HUES6 (cell line): ENCODE measurements at regions not wholly inside any gene's neighbourhood (a gene's known extent, or its start where the extent isn't known, plus 50 kb on each side); places are given as distances from the start of the nearest gene placed in this dataset.

Experiments
- H3K27ac ChIP-seq: 2 replicates; pipeline ENCODE4 v1.7.0; 2013; ENCODE audit warnings: low read depth, mild to moderate bottlenecking, low read length, inconsistent platforms
- H3K27me3 ChIP-seq: 2 replicates; pipeline ENCODE4 v1.6.1; 2013; ENCODE audit warnings: low read length; ENCODE audit not compliant: control insufficient read depth, insufficient read depth
- H3K36me3 ChIP-seq: 2 replicates; pipeline ENCODE4 v1.6.1; 2013; ENCODE audit warnings: low read length; ENCODE audit not compliant: control insufficient read depth, insufficient read depth
- H3K4me1 ChIP-seq: 2 replicates; pipeline ENCODE4 v1.6.1; 2013; ENCODE audit warnings: low read length; ENCODE audit not compliant: control insufficient read depth, insufficient read depth
- H3K4me3 ChIP-seq: 2 replicates; pipeline ENCODE4 v1.5.1; 2013; ENCODE audit warnings: low read depth, low read length
- H3K9ac ChIP-seq: one replicate; pipeline ENCODE4 v1.6.1; 2013; ENCODE audit warnings: mild to moderate bottlenecking, low read length
- H3K9me3 ChIP-seq: 2 replicates; pipeline ENCODE4 v1.6.1; 2013; ENCODE audit warnings: low read depth, low read length; ENCODE audit not compliant: control insufficient read depth, insufficient read depth

- H3K27ac ChIP-seq: no peak overlapping the region
- no peak overlapping the region for H3K4me3 ChIP-seq
- no peaks in the 10 kb centered on the region for H3K36me3 ChIP-seq
- no peak overlapping the region for H3K9ac ChIP-seq
- H3K9me3 ChIP-seq: no peaks in the 10 kb centered on the region
- no peaks in the 10 kb centered on the region for H3K27me3 ChIP-seq
- no peaks in the 10 kb centered on the region for H3K4me1 ChIP-seq
Measured at GRCh38 chr4:181536196-181536746, 706.9 kb upstream of the TENM3 start.

- H3K36me3 ChIP-seq: no peaks in the 10 kb centered on the region
- H3K4me1 ChIP-seq: no peaks in the 10 kb centered on the region
- H3K9me3 ChIP-seq: no peaks in the 10 kb centered on the region
- H3K9ac ChIP-seq: no peak overlapping the region
- no peak overlapping the region for H3K27ac ChIP-seq
- no peaks in the 10 kb centered on the region for H3K27me3 ChIP-seq
- no peak overlapping the region for H3K4me3 ChIP-seq
Measured at GRCh38 chr4:181536811-181537434, 706.3 kb upstream of the TENM3 start.

GRCh38 chr4:181538431-181538830 is 704.8 kb upstream of the TENM3 start:
- H3K9me3 ChIP-seq: no peaks in the 10 kb centered on the region

GRCh38 chr4:181541396-181541795 is 701.8 kb upstream of the TENM3 start:
- Histone ChIP-seq H3K4me1 (no peaks in the 10 kb centered on the region), H3K9ac (no peak overlapping the region), H3K9me3 (no peaks in the 10 kb centered on the region), H3K4me3 (no peak overlapping the region), H3K27me3 (no peaks in the 10 kb centered on the region), H3K36me3 (no peaks in the 10 kb centered on the region), H3K27ac (no peak overlapping the region)

More at GRCh38 chr4:181538431-181538830, 704.8 kb upstream of the TENM3 start:
- Histone ChIP-seq H3K27me3 (no peaks in the 10 kb centered on the region), H3K4me1 (no peaks in the 10 kb centered on the region), H3K27ac (no peak overlapping the region), H3K4me3 (no peak overlapping the region), H3K36me3 (no peaks in the 10 kb centered on the region), H3K9ac (no peak overlapping the region)

GRCh38 chr4:181548873-181549575 is 694.2 kb upstream of the TENM3 start:
- Histone ChIP-seq H3K36me3 (no peaks in the 10 kb centered on the region), H3K9me3 (no peaks in the 10 kb centered on the region), H3K27ac (no peak overlapping the region), H3K4me3 (no peak overlapping the region), H3K9ac (no peak overlapping the region), H3K27me3 (no peaks in the 10 kb centered on the region), H3K4me1 (peaks cover 6% of the 10 kb centered on the region; the same call in 1 of the 2 replicates)

GRCh38 chr4:181549576-181550188 is 693.5 kb upstream of the TENM3 start:
- Histone ChIP-seq H3K4me1 (peaks cover 6% of the 10 kb centered on the region; the same call in 1 of the 2 replicates), H3K27me3 (no peaks in the 10 kb centered on the region), H3K9ac (no peak overlapping the region), H3K4me3 (no peak overlapping the region), H3K27ac (no peak overlapping the region), H3K36me3 (no peaks in the 10 kb centered on the region), H3K9me3 (no peaks in the 10 kb centered on the region)

- no peak overlapping the region for H3K27ac ChIP-seq
- no peaks in the 10 kb centered on the region for H3K36me3 ChIP-seq
- no peak overlapping the region for H3K9ac ChIP-seq
- no peak overlapping the region for H3K4me3 ChIP-seq
- peaks cover 6% of the 10 kb centered on the region; the same call in 1 of the 2 replicates for H3K4me1 ChIP-seq
- H3K27me3 ChIP-seq: no peaks in the 10 kb centered on the region
- no peaks in the 10 kb centered on the region for H3K9me3 ChIP-seq
Measured at GRCh38 chr4:181550381-181550780, 692.8 kb upstream of the TENM3 start.

GRCh38 chr4:181559637-181560036 is 683.6 kb upstream of the TENM3 start:
- peaks cover 5% of the 10 kb centered on the region; the same call in 1 of the 2 replicates for H3K9me3 ChIP-seq
- no peak overlapping the region for H3K9ac ChIP-seq
- H3K4me3 ChIP-seq: no peak overlapping the region
- no peak overlapping the region for H3K27ac ChIP-seq
- no peaks in the 10 kb centered on the region for H3K4me1 ChIP-seq
- H3K36me3 ChIP-seq: no peaks in the 10 kb centered on the region
- H3K27me3 ChIP-seq: no peaks in the 10 kb centered on the region

- H3K4me1 ChIP-seq: no peaks in the 10 kb centered on the region
- no peaks in the 10 kb centered on the region for H3K36me3 ChIP-seq
- H3K27ac ChIP-seq: no peak overlapping the region
- peaks cover 5% of the 10 kb centered on the region; the same call in 1 of the 2 replicates for H3K9me3 ChIP-seq
- no peak overlapping the region for H3K9ac ChIP-seq
- H3K4me3 ChIP-seq: no peak overlapping the region
- H3K27me3 ChIP-seq: no peaks in the 10 kb centered on the region
Measured at GRCh38 chr4:181562399-181562798, 680.8 kb upstream of the TENM3 start.

GRCh38 chr4:181564625-181565024 is 678.6 kb upstream of the TENM3 start:
- H3K27ac ChIP-seq: no peak overlapping the region
- H3K4me1 ChIP-seq: no peaks in the 10 kb centered on the region
- H3K9me3 ChIP-seq: peaks cover 5% of the 10 kb centered on the region; the same call in 1 of the 2 replicates
- H3K4me3 ChIP-seq: no peak overlapping the region
- no peak overlapping the region for H3K9ac ChIP-seq
- no peaks in the 10 kb centered on the region for H3K27me3 ChIP-seq
- H3K36me3 ChIP-seq: no peaks in the 10 kb centered on the region

GRCh38 chr4:181566490-181566889 is 676.7 kb upstream of the TENM3 start:
- Histone ChIP-seq H3K27ac (no peak overlapping the region), H3K4me3 (no peak overlapping the region), H3K9ac (no peak overlapping the region), H3K36me3 (no peaks in the 10 kb centered on the region), H3K4me1 (no peaks in the 10 kb centered on the region), H3K27me3 (no peaks in the 10 kb centered on the region), H3K9me3 (no peaks in the 10 kb centered on the region)
